A549 (cell line): ENCODE measurements at regions not wholly inside any gene's neighbourhood (a gene's known extent, or its start where the extent isn't known, plus 50 kb on each side); places are given as distances from the start of the nearest gene placed in this dataset.

Experiments
- ATAC-seq, 2 experiments: fragments of 200-7000 bp in 1 of 2; fragments of >200 bp in 1 of 2; cut with Nextera tagmentation in 1 of 2; cut with Tn5 transposase in 1 of 2; 3 replicates each; pipeline versions ENCODE4 v1.8.0 to v1.9.1; 2018 to 2020; ENCODE audit warnings: mild to moderate bottlenecking in 1 of 2, moderate library complexity in 1 of 2
- CTCF ChIA-PET: fragments of 300-600 bp; sonication (Branson Sonifier 250); formaldehyde crosslinking; extraction: SDS; loops from one replicate; lab custom pipeline; 2021; ENCODE audit warnings: antibody characterized with exemption, inconsistent platforms; lab: Yijun Ruan, JAX
- POLR2A ChIA-PET: fragments of 350-600 bp; formaldehyde crosslinking; extraction: SDS; loops from one replicate; lab custom pipeline; 2021; ENCODE audit warnings: antibody characterized with exemption, inconsistent platforms; lab: Yijun Ruan, JAX
- DNase-seq, 2 experiments: peaks; one replicate each; pipeline versions ENCODE4 v3.0.0 to v3.0.0-alpha.2; 2011 to 2016; ENCODE audit warnings: low read depth in 1 of 2, low spot score in 1 of 2
- FAIRE-seq: peaks from 2 replicates; lab custom pipeline; 2011; peaks lifted over from hg19 to GRCh38; lab: Jason Lieb, UNC
- H3K27ac ChIP-seq, 2 experiments: fragments of >200 bp; sonication (Bioruptor Twin); formaldehyde crosslinking; 3 replicates each; pipeline ENCODE4 v1.5.1; 2016 to 2017
- H3K4me1 ChIP-seq: fragments of >200 bp; sonication (Bioruptor Twin); formaldehyde crosslinking; 3 replicates; pipeline ENCODE4 v1.6.1; 2016
- H3K4me2 ChIP-seq: fragments of >200 bp; sonication (Bioruptor Twin); formaldehyde crosslinking; 3 replicates; pipeline ENCODE4 v1.6.1; 2016
- H3K4me3 ChIP-seq: fragments of >200 bp; sonication (Bioruptor Twin); formaldehyde crosslinking; 3 replicates; pipeline ENCODE4 v1.5.1; 2016
- H3K9me3 ChIP-seq: fragments of >200 bp; sonication (Bioruptor Twin); formaldehyde crosslinking; 3 replicates; pipeline ENCODE4 v1.6.1; 2016
- ATOH8 ChIP-seq: fragments of 250-450 bp; sonication (Bioruptor Pico); IDR thresholded peaks from 2 replicates; pipeline ENCODE4 v1.5.0; 2020; ENCODE audit warnings: low read depth, mild to moderate bottlenecking, moderate library complexity
- BCL3 ChIP-seq: fragments of >200 bp; sonication (Bioruptor Twin); formaldehyde crosslinking; IDR thresholded peaks from 3 replicates; pipeline ENCODE4 v1.6.1; 2016
- CBX8 ChIP-seq: fragments of 200-600 bp; sonication (generic); IDR thresholded peaks from 2 replicates; pipeline ENCODE4 v1.6.1; 2016
- CEBPB ChIP-seq, 2 experiments: fragments of >200 bp in 1 of 2; sonication (Bioruptor Twin) in 1 of 2; formaldehyde crosslinking in 1 of 2; IDR thresholded peaks; 2 replicates each; pipeline ENCODE4 v1.6.1; 2012 to 2016
- CHD2 ChIP-seq: fragments of 150-350 bp; IDR thresholded peaks from 2 replicates; pipeline ENCODE4 v1.6.1; 2014; ENCODE audit warnings: low read length; ENCODE audit not compliant: partially characterized antibody
- CHD4 ChIP-seq: fragments of 200-600 bp; sonication (generic); IDR thresholded peaks from 2 replicates; pipeline ENCODE4 v1.6.1; 2016; ENCODE audit warnings: antibody characterized with exemption, mild to moderate bottlenecking, borderline replicate concordance
- EP300 ChIP-seq, 2 experiments: fragments of >200 bp; sonication (Bioruptor Twin); formaldehyde crosslinking; IDR thresholded peaks; 2 replicates in 1 of 2; 3 replicates in 1 of 2; pipeline ENCODE4 v1.6.1; 2016 to 2017
- FOSB ChIP-seq: fragments of 250-450 bp; sonication (Bioruptor Pico); IDR thresholded peaks from 2 replicates; pipeline ENCODE4 v1.5.0; 2020; ENCODE audit warnings: mild to moderate bottlenecking, moderate library complexity
- HDAC2 ChIP-seq: fragments of 200-600 bp; sonication (generic); IDR thresholded peaks from 2 replicates; pipeline ENCODE4 v1.6.1; 2016
- HES2 ChIP-seq: fragments of >200 bp; sonication (Bioruptor Twin); formaldehyde crosslinking; IDR thresholded peaks from 2 replicates; pipeline ENCODE4 v1.6.1; 2016
- HEYL ChIP-seq: fragments of 250-450 bp; sonication (Bioruptor Pico); IDR thresholded peaks from 2 replicates; pipeline ENCODE4 v1.8.0; 2021; ENCODE audit warnings: mild to moderate bottlenecking, moderate library complexity
- HOXA7 ChIP-seq: fragments of 250-450 bp; sonication (Bioruptor Pico); IDR thresholded peaks from 2 replicates; pipeline ENCODE4 v1.5.0; 2020; ENCODE audit warnings: mild to moderate bottlenecking, moderate library complexity
- HOXB5 ChIP-seq: fragments of 250-450 bp; sonication (Bioruptor Pico); IDR thresholded peaks from 2 replicates; pipeline ENCODE4 v1.5.0; 2020; ENCODE audit warnings: mild to moderate bottlenecking, moderate library complexity
- KDM5A ChIP-seq: fragments of 200-600 bp; sonication (generic); IDR thresholded peaks from 2 replicates; pipeline ENCODE4 v1.6.1; 2016; ENCODE audit warnings: antibody characterized with exemption, mild to moderate bottlenecking
- MAFK ChIP-seq: fragments of 450-650 bp; IDR thresholded peaks from 2 replicates; pipeline ENCODE4 v1.6.1; 2014; ENCODE audit not compliant: partially characterized antibody
- MAZ ChIP-seq: fragments of 150-350 bp; IDR thresholded peaks from 2 replicates; pipeline ENCODE4 v1.6.1; 2014; ENCODE audit warnings: antibody characterized with exemption, low read depth, low read length, borderline replicate concordance
- NFE2L2 ChIP-seq: fragments of 150-350 bp; conservative IDR thresholded peaks from 2 replicates; pipeline ENCODE4 v1.6.1; 2014; ENCODE audit warnings: low read length
- NR3C1 ChIP-seq: fragments of >200 bp; sonication (Bioruptor Twin); formaldehyde crosslinking; IDR thresholded peaks from 3 replicates; pipeline ENCODE4 v1.6.1; 2017
- POLR2A ChIP-seq: IDR thresholded peaks from 2 replicates; pipeline ENCODE4 v1.6.1; 2012; ENCODE audit warnings: mild to moderate bottlenecking, low read length
- RAD21 ChIP-seq, 2 experiments: fragments of >200 bp in 1 of 2; sonication (Bioruptor Twin) in 1 of 2; formaldehyde crosslinking in 1 of 2; IDR thresholded peaks in 1 of 2; conservative IDR thresholded peaks in 1 of 2; 2 replicates in 1 of 2; 3 replicates in 1 of 2; pipeline ENCODE4 v1.6.1; 2012 to 2018; ENCODE audit warnings: inconsistent platforms in 1 of 2
- RCOR1 ChIP-seq: fragments of 150-350 bp; IDR thresholded peaks from 2 replicates; pipeline ENCODE4 v1.6.1; 2014; ENCODE audit warnings: antibody characterized with exemption, low read length, low read depth
- RNF2 ChIP-seq: fragments of 200-600 bp; sonication (generic); IDR thresholded peaks from 2 replicates; pipeline ENCODE4 v1.6.1; 2016; ENCODE audit warnings: low read depth, mild to moderate bottlenecking, antibody characterized with exemption, moderate library complexity, borderline replicate concordance
- SMC3 ChIP-seq: fragments of >200 bp; sonication (Bioruptor Twin); formaldehyde crosslinking; IDR thresholded peaks from 3 replicates; pipeline ENCODE4 v1.6.1; 2018; ENCODE audit warnings: inconsistent platforms
- SREBF2 ChIP-seq: fragments of 450-650 bp; IDR thresholded peaks from 2 replicates; pipeline ENCODE4 v1.6.1; 2014; ENCODE audit warnings: mild to moderate bottlenecking, moderate library complexity
- TP53 ChIP-seq: fragments of 250-450 bp; sonication (Bioruptor Pico); IDR thresholded peaks from 2 replicates; pipeline ENCODE4 v1.5.0; 2021; ENCODE audit warnings: mild to moderate bottlenecking, moderate library complexity
- USF2 ChIP-seq: fragments of 450-650 bp; IDR thresholded peaks from 2 replicates; pipeline ENCODE4 v1.6.1; 2014; ENCODE audit warnings: antibody characterized with exemption
- ZC3H11A ChIP-seq: fragments of 450-650 bp; IDR thresholded peaks from 2 replicates; pipeline ENCODE4 v1.6.1; 2014; ENCODE audit warnings: antibody characterized with exemption, mild to moderate bottlenecking
- ZFP36 ChIP-seq: fragments of 450-650 bp; IDR thresholded peaks from 2 replicates; pipeline ENCODE4 v1.6.1; 2014; ENCODE audit warnings: borderline replicate concordance; ENCODE audit not compliant: partially characterized antibody
- WGBS: methylation state at CpG from one replicate; pipeline ENCODE4 v1.1.6; 2017; ENCODE audit errors: missing lambda C conversion rate; 5-methylcytosine and 5-hydroxymethylcytosine counted together

GRCh38 chr16:51031598-51031997, 119.5 kb downstream of the SALL1 start:
- CTCF ChIA-PET, result no interaction called here
- H3K4me2 ChIP-seq, result no peak overlapping the region
- FAIRE-seq (no peak), ATAC-seq (no peak), DNase-seq (no peak)
- POLR2A ChIA-PET, result no interaction called here
- no peaks in the 10 kb centered on the region for H3K4me1 ChIP-seq
- TF ChIP-seq SMC3, result no peak
- peak; percentile 10 for TF ChIP-seq MAFK
- no peak for TF ChIP-seq ZC3H11A
- no peak for TF ChIP-seq RAD21 (conservative IDR thresholded peaks at IDR 0.05 in 1 of 2, IDR thresholded peaks at IDR 0.05 in 1 of 2)
- TF ChIP-seq RCOR1, result no peak
- H3K27ac ChIP-seq, result no peak overlapping the region
- 16% methylated on average over 4 of the region's 4 CpGs for WGBS
- H3K4me3 ChIP-seq, result no peak overlapping the region
- H3K9me3 ChIP-seq, result no peaks in the 10 kb centered on the region

GRCh38 chr16:51030516-51030915, 120.6 kb downstream of the SALL1 start:
- TF ChIP-seq KDM5A (no peak), TP53 (no peak), NFE2L2 (no peak), HDAC2 (no peak), HOXB5 (CRISPR knock-in tag) (no peak), HES2 (no peak), CBX8 (no peak), ATOH8 (CRISPR knock-in tag) (no peak), USF2 (no peak)
- no peaks in the 10 kb centered on the region for H3K4me1 ChIP-seq
- no peak overlapping the region for H3K4me3 ChIP-seq
- no peak overlapping the region for H3K27ac ChIP-seq
- no peak for FAIRE-seq
- DNase-seq, result no peak
- H3K9me3 ChIP-seq, result no peaks in the 10 kb centered on the region
- no peak overlapping the region for H3K4me2 ChIP-seq
- ATAC-seq, result no peak
- 2% methylated on average over 4 of the region's 4 CpGs for WGBS
- POLR2A ChIA-PET, result no interaction called here
- CTCF ChIA-PET, result interaction anchor here (0.6 kb wide), 1 partner anchor 865 kb away, joined by 3 read pairs; no protein-coding TSS in a partner anchor

- no peak for ATAC-seq
- CTCF ChIA-PET, result no interaction called here
- DNase-seq, result no peak
- Histone ChIP-seq H3K9me3 (no peaks in the 10 kb centered on the region), H3K4me3 (no peak overlapping the region), H3K27ac (no peak overlapping the region), H3K4me2 (no peak overlapping the region), H3K4me1 (no peaks in the 10 kb centered on the region)
- FAIRE-seq, result no peak
- POLR2A ChIA-PET, result no interaction called here
- no peak for TF ChIP-seq HEYL (CRISPR knock-in tag)
- TF ChIP-seq HOXA7 (CRISPR knock-in tag), result no peak
- TF ChIP-seq MAFK, result no peak
- no peak for TF ChIP-seq MAZ
- no peak for TF ChIP-seq SMC3
- no peak for TF ChIP-seq HOXB5 (CRISPR knock-in tag)
- TF ChIP-seq BCL3, result no peak
- no peak for TF ChIP-seq ZFP36
- no peak for TF ChIP-seq CEBPB (IDR thresholded peaks at IDR 0.05)
- no peak for TF ChIP-seq POLR2A
- no peak for TF ChIP-seq HES2
- no peak for TF ChIP-seq EP300 (IDR thresholded peaks at IDR 0.05)
- TF ChIP-seq NR3C1, result no peak
- no peak for TF ChIP-seq CHD4
- TF ChIP-seq SREBF2, result no peak
- no peak for TF ChIP-seq RNF2
- no peak for TF ChIP-seq FOSB (CRISPR knock-in tag)
- TF ChIP-seq CHD2, result no peak
- 0% methylated on average over 4 of the region's 4 CpGs for WGBS
These were observed 125.3 kb downstream of the SALL1 start for GRCh38 chr16:51025588-51026290.
